ENCODE measurements at regions not wholly inside any gene's neighbourhood (a gene's known extent, or its start where the extent isn't known, plus 50 kb on each side); places are given as distances from the start of the nearest gene placed in this dataset.

DNA sequence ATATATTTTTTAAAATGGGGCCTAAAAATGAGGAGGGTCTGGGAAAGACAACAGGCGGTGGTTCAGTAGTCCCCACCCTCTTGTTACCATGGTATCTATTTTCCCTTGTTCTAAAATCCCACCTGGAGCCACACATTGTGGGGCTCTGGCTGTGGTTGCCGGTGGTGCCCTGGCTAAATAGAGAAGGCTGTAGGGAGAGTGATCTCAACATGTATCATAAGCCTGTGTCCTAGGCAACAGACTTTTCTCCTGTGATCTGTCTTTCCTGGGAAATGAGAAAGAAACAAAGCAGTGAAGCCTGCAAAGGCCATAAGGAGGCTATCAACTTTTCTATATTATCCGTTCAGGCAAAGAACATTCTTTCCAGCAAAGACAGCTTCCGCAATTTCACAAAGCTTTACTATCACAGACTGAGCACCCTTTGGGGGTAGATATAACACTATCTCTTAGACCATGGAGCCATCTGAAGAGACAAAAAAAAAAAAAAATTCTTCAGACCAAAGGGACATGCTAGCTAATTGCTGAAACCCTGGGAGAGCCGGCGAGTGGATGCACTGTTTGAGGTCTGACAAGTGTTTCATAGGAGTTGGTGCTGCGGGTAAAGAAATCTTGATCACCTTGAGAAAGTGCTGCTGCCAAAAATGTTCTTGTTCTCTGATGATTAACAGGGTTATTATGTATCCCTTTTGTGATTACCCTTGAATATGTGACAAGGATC is 879.2 kb upstream of the DDX18 start:
- TF ChIP-seq BHLHE40 (IDR thresholded peaks at IDR 0.05; ENCODE audit: borderline replicate concordance) (no peak), FOXA1 (IDR thresholded peaks at IDR 0.05) (no peak), FOXM1 (IDR thresholded peaks at IDR 0.05; ENCODE audit: borderline replicate concordance) (no peak), ELF4 (IDR thresholded peaks at IDR 0.05) (no peak), HDGF (IDR thresholded peaks at IDR 0.05; ENCODE audit: borderline replicate concordance) (no peak), SUZ12 (IDR thresholded peaks at IDR 0.05) (no peak), ARNT (IDR thresholded peaks at IDR 0.05) (no peak), FOXK2 (IDR thresholded peaks at IDR 0.05) (no peak), ZNF384 (IDR thresholded peaks at IDR 0.05) (no peak), NFRKB (IDR thresholded peaks at IDR 0.05) (no peak), TARDBP (IDR thresholded peaks at IDR 0.05) (no peak)
- TF ChIP-seq, protein P1, sequence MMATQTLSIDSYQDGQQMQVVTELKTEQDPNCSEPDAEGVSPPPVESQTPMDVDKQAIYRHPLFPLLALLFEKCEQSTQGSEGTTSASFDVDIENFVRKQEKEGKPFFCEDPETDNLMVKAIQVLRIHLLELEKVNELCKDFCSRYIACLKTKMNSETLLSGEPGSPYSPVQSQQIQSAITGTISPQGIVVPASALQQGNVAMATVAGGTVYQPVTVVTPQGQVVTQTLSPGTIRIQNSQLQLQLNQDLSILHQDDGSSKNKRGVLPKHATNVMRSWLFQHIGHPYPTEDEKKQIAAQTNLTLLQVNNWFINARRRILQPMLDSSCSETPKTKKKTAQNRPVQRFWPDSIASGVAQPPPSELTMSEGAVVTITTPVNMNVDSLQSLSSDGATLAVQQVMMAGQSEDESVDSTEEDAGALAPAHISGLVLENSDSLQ (IDR thresholded peaks at IDR 0.05) = no peak

All from HEK293T (cell line).